HL-60 (cell line): ENCODE measurements at regions not wholly inside any gene's neighbourhood (a gene's known extent, or its start where the extent isn't known, plus 50 kb on each side); places are given as distances from the start of the nearest gene placed in this dataset.

Source experiments
- CTCF ChIP-seq: IDR thresholded peaks from one replicate; pipeline ENCODE4 v1.5.1; 2011; ENCODE audit warnings: low read length, control low read depth, inconsistent platforms; ENCODE audit not compliant: insufficient read depth
- GABPA ChIP-seq: IDR thresholded peaks from 2 replicates; pipeline ENCODE4 v1.6.1; 2012; ENCODE audit warnings: low read depth
- POLR2AphosphoS5 ChIP-seq: IDR thresholded peaks from 2 replicates; pipeline ENCODE4 v1.6.1; 2012; ENCODE audit warnings: low read depth
- REST ChIP-seq: IDR thresholded peaks from 2 replicates; pipeline ENCODE4 v1.6.1; 2012; ENCODE audit warnings: low read depth; ENCODE audit not compliant: insufficient replicate concordance

GRCh38 chr10:18879284-18879683, 169.3 kb upstream of the MALRD1 start:
- TF ChIP-seq CTCF, result no peak
- no peak for TF ChIP-seq REST
- no peak for TF ChIP-seq GABPA
- no peak for TF ChIP-seq POLR2AphosphoS5
